Tibial nerve (tissue), 4 donors: ENCODE measurements at regions not wholly inside any gene's neighbourhood (a gene's known extent, or its start where the extent isn't known, plus 50 kb on each side); places are given as distances from the start of the nearest gene placed in this dataset.

Source experiments
- CTCF ChIP-seq, 5 experiments: fragments of 200-600 bp in 3 of 5; fragments of 450-650 bp in 2 of 5; sonication (generic) in 3 of 5; IDR thresholded peaks; one replicate each; pipeline ENCODE4 v1.5.1; 2016 to 2019; ENCODE audit warnings: antibody characterized with exemption in 5 of 5, mild to moderate bottlenecking in 3 of 5, moderate library complexity in 2 of 5
- EP300 ChIP-seq, 2 donors: sonication (generic); formaldehyde crosslinking; IDR thresholded peaks; one replicate each; pipeline ENCODE4 v1.6.1; 2017; ENCODE audit warnings: antibody characterized with exemption in 2 of 2, mild to moderate bottlenecking in 1 of 2
- POLR2A ChIP-seq, 2 donors: fragments of 450-650 bp; IDR thresholded peaks; one replicate each; pipeline ENCODE4 v1.6.1; 2017; ENCODE audit warnings: antibody characterized with exemption in 2 of 2, mild to moderate bottlenecking in 2 of 2, moderate library complexity in 2 of 2

- no peak for TF ChIP-seq POLR2A (IDR thresholded peaks at IDR 0.05)
- no peak for TF ChIP-seq CTCF (IDR thresholded peaks at IDR 0.05)
- TF ChIP-seq EP300 (IDR thresholded peaks at IDR 0.05): no peak
Observed at GRCh38 chr13:22092791-22093560, 422.1 kb downstream of the FGF9 start.
